IMR-90 (cell line): ENCODE measurements at regions not wholly inside any gene's neighbourhood (a gene's known extent, or its start where the extent isn't known, plus 50 kb on each side); places are given as distances from the start of the nearest gene placed in this dataset.

Experiments
- ATAC-seq: fragments of 200-7000 bp; cut with Tn5 transposase; 2 replicates; pipeline ENCODE4 v1.9.1; 2020; ENCODE audit warnings: low read depth, mild to moderate bottlenecking, moderate library complexity
- BruUV-seq: library from RNA; stranded (reverse); fragments of 400-500 nt; replicated peaks from 2 replicates; lab custom pipeline; 2021; lab: Mats Ljungman, UMichigan
- CTCF ChIA-PET: fragments of 300-600 bp; formaldehyde crosslinking; extraction: SDS; loops from one replicate; lab custom pipeline; 2021; ENCODE audit warnings: antibody characterized with exemption; lab: Yijun Ruan, JAX
- POLR2A ChIA-PET: fragments of 300-600 bp; sonication (Branson Sonifier 250); formaldehyde crosslinking; loops from one replicate; lab custom pipeline; 2022; ENCODE audit warnings: antibody characterized with exemption; ENCODE audit not compliant: unreplicated experiment; lab: Charles Lee
- DNase-seq: peaks from one replicate; pipeline ENCODE4 v3.0.0; 2013
- H2AFZ ChIP-seq: replicated peaks from 2 replicates; pipeline ENCODE3; 2013; ENCODE audit warnings: low read length, mild to moderate bottlenecking; ENCODE audit not compliant: poor library complexity
- H2AK5ac ChIP-seq: 2 replicates; pipeline ENCODE4 v1.6.1; 2013; ENCODE audit warnings: low read depth, low read length, inconsistent platforms
- H2AK9ac ChIP-seq: replicated peaks from 2 replicates; pipeline ENCODE3; 2013; ENCODE audit warnings: mild to moderate bottlenecking, low read depth, low read length, moderate library complexity; ENCODE audit not compliant: poor library complexity
- H2BK120ac ChIP-seq: 2 replicates; pipeline ENCODE4 v1.6.1; 2013; ENCODE audit warnings: low read depth, low read length, inconsistent platforms
- H2BK15ac ChIP-seq: 3 replicates; pipeline ENCODE4 v1.6.1; 2013; ENCODE audit warnings: low read depth, low read length, inconsistent platforms
- H2BK20ac ChIP-seq: 2 replicates; pipeline ENCODE4 v1.6.1; 2013; ENCODE audit warnings: low read depth, mild to moderate bottlenecking, inconsistent platforms, low read length, moderate library complexity
- H2BK5ac ChIP-seq: 2 replicates; pipeline ENCODE4 v1.6.1; 2013; ENCODE audit warnings: mild to moderate bottlenecking, low read depth, low read length, inconsistent platforms; ENCODE audit not compliant: poor library complexity, severe bottlenecking
- H3K14ac ChIP-seq: replicated peaks from 2 replicates; pipeline ENCODE4 v1.6.1; 2013; ENCODE audit warnings: low read depth, low read length, inconsistent platforms
- H3K18ac ChIP-seq: 2 replicates; pipeline ENCODE4 v1.6.1; 2013; ENCODE audit warnings: low read depth, low read length, control low read depth
- H3K23ac ChIP-seq: 2 replicates; pipeline ENCODE4 v1.6.1; 2013; ENCODE audit warnings: low read depth, low read length, inconsistent platforms
- H3K27ac ChIP-seq: 2 replicates; pipeline ENCODE4 v1.5.1; 2013; ENCODE audit warnings: mild to moderate bottlenecking, control low read depth, low read length; ENCODE audit not compliant: insufficient read depth
- H3K27me3 ChIP-seq: 2 replicates; pipeline ENCODE4 v1.6.1; 2013; ENCODE audit warnings: low read length; ENCODE audit not compliant: control insufficient read depth, insufficient read depth
- H3K36me3 ChIP-seq: 2 replicates; pipeline ENCODE4 v1.6.1; 2013; ENCODE audit warnings: low read length, mixed read lengths; ENCODE audit not compliant: control insufficient read depth, insufficient read depth
- H3K4ac ChIP-seq: 2 replicates; pipeline ENCODE4 v1.6.1; 2013; ENCODE audit warnings: low read depth, low read length, inconsistent platforms
- H3K4me1 ChIP-seq: 2 replicates; pipeline ENCODE4 v1.6.1; 2013; ENCODE audit warnings: low read length, mixed read lengths; ENCODE audit not compliant: control insufficient read depth, insufficient read depth
- H3K4me2 ChIP-seq: 2 replicates; pipeline ENCODE4 v1.6.1; 2013; ENCODE audit warnings: low read depth, mild to moderate bottlenecking, control low read depth, low read length, moderate library complexity
- H3K4me3 ChIP-seq: 2 replicates; pipeline ENCODE4 v1.5.1; 2013; ENCODE audit warnings: low read depth, mild to moderate bottlenecking, control low read depth, low read length, moderate library complexity; ENCODE audit not compliant: insufficient read depth
- H3K56ac ChIP-seq: 2 replicates; pipeline ENCODE4 v1.6.1; 2013; ENCODE audit warnings: low read length, inconsistent platforms; ENCODE audit not compliant: insufficient read depth; ENCODE audit errors: extremely low read depth
- H3K79me1 ChIP-seq, 2 experiments: 2 replicates each; pipeline ENCODE4 v1.6.1; 2013; ENCODE audit warnings: low read length in 2 of 2, inconsistent platforms in 1 of 2, low read depth in 1 of 2
- H3K9ac ChIP-seq: 2 replicates; pipeline ENCODE4 v1.6.1; 2013; ENCODE audit warnings: low read depth, low read length, control low read depth
- H3K9me1 ChIP-seq: 2 replicates; pipeline ENCODE4 v1.6.1; 2013; ENCODE audit warnings: low read length, inconsistent platforms; ENCODE audit not compliant: insufficient read depth
- H3K9me3 ChIP-seq: 2 replicates; pipeline ENCODE4 v1.6.1; 2013; ENCODE audit warnings: low read length; ENCODE audit not compliant: control insufficient read depth, insufficient read depth
- H4K20me1 ChIP-seq: 2 replicates; pipeline ENCODE4 v1.6.1; 2013; ENCODE audit warnings: low read length, inconsistent platforms; ENCODE audit not compliant: insufficient read depth
- H4K5ac ChIP-seq: 2 replicates; pipeline ENCODE4 v1.6.1; 2013; ENCODE audit warnings: mild to moderate bottlenecking, low read depth, low read length, control low read depth
- H4K8ac ChIP-seq, 2 experiments: 2 replicates each; pipeline ENCODE4 v1.6.1; 2013; ENCODE audit warnings: low read depth in 2 of 2, low read length in 2 of 2, control low read depth in 1 of 2, inconsistent platforms in 1 of 2
- H4K91ac ChIP-seq: 2 replicates; pipeline ENCODE4 v1.6.1; 2013; ENCODE audit warnings: low read depth, low read length, inconsistent platforms; ENCODE audit not compliant: insufficient read depth
- CHD1 ChIP-seq: IDR thresholded peaks from 2 replicates; pipeline ENCODE4 v1.6.1; 2012; ENCODE audit warnings: low read depth, low read length, improper control_type of control experiment
- FOS ChIP-seq: fragments of 150-350 bp; IDR thresholded peaks from 2 replicates; pipeline ENCODE4 v1.6.1; 2016; ENCODE audit warnings: low read depth, low read length
- RCOR1 ChIP-seq: IDR thresholded peaks from 2 replicates; pipeline ENCODE4 v1.6.1; 2012; ENCODE audit warnings: mild to moderate bottlenecking, low read length, improper control_type of control experiment; ENCODE audit not compliant: insufficient replicate concordance
- RFX5 ChIP-seq: IDR thresholded peaks from 2 replicates; pipeline ENCODE4 v1.8.0; 2012; ENCODE audit warnings: low read depth, mild to moderate bottlenecking, low read length, moderate library complexity
- SMC3 ChIP-seq: fragments of 150-350 bp; IDR thresholded peaks from 2 replicates; pipeline ENCODE4 v1.6.1; 2016; ENCODE audit warnings: low read depth, mild to moderate bottlenecking, antibody characterized with exemption, low read length, moderate library complexity
- WGBS, 2 experiments: methylation state at CpG; one replicate each; pipeline versions ENCODE4 v1.1.5 to v1.1.7; 2013; ENCODE audit warnings: missing lambda C conversion rate in 2 of 2; ENCODE audit not compliant: insufficient read length in 1 of 2; ENCODE audit errors: extremely low coverage in 2 of 2; 5-methylcytosine and 5-hydroxymethylcytosine counted together
- dilution Hi-C: fragments of 300-500 bp; cut with HindIII; formaldehyde crosslinking; loops from one replicate; pipeline ENCODE4 v1.14.3; 2018; ENCODE audit warnings: low sequenced_read_pairs; ENCODE audit not compliant: unreplicated experiment
- in situ Hi-C: fragments of 300-500 bp; cut with MboI; formaldehyde crosslinking; loops from 3 replicates; pipeline ENCODE4 v1.14.3; 2019; ENCODE audit warnings: low sequenced_read_pairs, inconsistent platforms, mixed read lengths
- intact Hi-C: fragments of 100-400 bp; cut with micrococcal nuclease; formaldehyde crosslinking; loops from 2 replicates; pipeline ENCODE4 v1.10.0; 2022
- TF ChIP-seq, protein P1 (sequence below): fragments of 150-350 bp; IDR thresholded peaks from 2 replicates; pipeline ENCODE4 v1.6.1; 2017; ENCODE audit warnings: mild to moderate bottlenecking, antibody characterized with exemption, low read length, low read depth
- TF ChIP-seq, protein P2 (sequence below): fragments of 150-350 bp; IDR thresholded peaks from 2 replicates; pipeline ENCODE4 v1.6.1; 2016; ENCODE audit warnings: low read depth, mild to moderate bottlenecking, low read length, moderate library complexity, borderline replicate concordance

DNA sequence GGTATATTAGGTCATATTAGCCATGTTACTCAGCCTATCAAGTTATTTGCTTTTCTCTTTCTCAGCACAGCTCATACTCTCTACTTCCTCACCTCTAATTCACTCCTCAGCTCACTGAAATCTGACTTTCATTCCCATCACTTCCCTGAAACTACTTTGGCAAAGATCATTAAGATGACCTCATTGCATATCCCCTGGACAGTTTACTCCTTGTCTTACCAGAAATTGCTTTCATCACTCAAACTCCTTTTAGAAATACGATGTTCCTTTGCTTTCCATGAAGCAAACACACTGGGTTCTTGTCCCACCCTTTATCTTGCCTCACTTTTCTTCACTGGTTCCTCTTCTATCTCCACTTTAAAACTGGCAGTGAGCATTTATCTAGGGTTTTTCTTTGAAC lies 354.4 kb downstream of the TUSC7 start:
- TF ChIP-seq FOS (no peak), RFX5 (no peak), RCOR1 (no peak), CHD1 (no peak), SMC3 (no peak)
- TF ChIP-seq, protein P1, sequence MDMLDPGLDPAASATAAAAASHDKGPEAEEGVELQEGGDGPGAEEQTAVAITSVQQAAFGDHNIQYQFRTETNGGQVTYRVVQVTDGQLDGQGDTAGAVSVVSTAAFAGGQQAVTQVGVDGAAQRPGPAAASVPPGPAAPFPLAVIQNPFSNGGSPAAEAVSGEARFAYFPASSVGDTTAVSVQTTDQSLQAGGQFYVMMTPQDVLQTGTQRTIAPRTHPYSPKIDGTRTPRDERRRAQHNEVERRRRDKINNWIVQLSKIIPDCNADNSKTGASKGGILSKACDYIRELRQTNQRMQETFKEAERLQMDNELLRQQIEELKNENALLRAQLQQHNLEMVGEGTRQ, result no peak
- TF ChIP-seq, protein P2, sequence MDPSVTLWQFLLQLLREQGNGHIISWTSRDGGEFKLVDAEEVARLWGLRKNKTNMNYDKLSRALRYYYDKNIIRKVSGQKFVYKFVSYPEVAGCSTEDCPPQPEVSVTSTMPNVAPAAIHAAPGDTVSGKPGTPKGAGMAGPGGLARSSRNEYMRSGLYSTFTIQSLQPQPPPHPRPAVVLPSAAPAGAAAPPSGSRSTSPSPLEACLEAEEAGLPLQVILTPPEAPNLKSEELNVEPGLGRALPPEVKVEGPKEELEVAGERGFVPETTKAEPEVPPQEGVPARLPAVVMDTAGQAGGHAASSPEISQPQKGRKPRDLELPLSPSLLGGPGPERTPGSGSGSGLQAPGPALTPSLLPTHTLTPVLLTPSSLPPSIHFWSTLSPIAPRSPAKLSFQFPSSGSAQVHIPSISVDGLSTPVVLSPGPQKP, result no peak
- CTCF ChIA-PET, result no interaction called here
- H3K18ac ChIP-seq, result peak overlapping the region; percentile 78; the same call in 1 of the 2 replicates
- H3K36me3 ChIP-seq, result no peaks in the 10 kb centered on the region
- H2BK5ac ChIP-seq, result no peak overlapping the region
- H3K27ac ChIP-seq, result peak overlapping the region; percentile 76; the same call in 1 of the 2 replicates
- H3K4me2 ChIP-seq, result no peak overlapping the region
- BruUV-seq, result no TSS peak
- no peak overlapping the region for H2BK15ac ChIP-seq
- peak overlapping the region; percentile 69; the same call in 1 of the 2 replicates for H4K5ac ChIP-seq
- H3K23ac ChIP-seq, result no peak overlapping the region
- peaks cover 4% of the 10 kb centered on the region; the same call in 1 of the 2 replicates for H3K4me1 ChIP-seq
- dilution Hi-C loops (no loop called here), in situ Hi-C loops (no loop called here), intact Hi-C loops (no loop called here)
- H3K9me1 ChIP-seq, result no peaks in the 10 kb centered on the region
- H3K9ac ChIP-seq, result no peak overlapping the region
- H2AFZ ChIP-seq, result no peak overlapping the region
- POLR2A ChIA-PET, result no interaction called here
- no peaks in the 10 kb centered on the region for H4K20me1 ChIP-seq
- no peak overlapping the region for H4K8ac ChIP-seq
- DNase-seq (peak; percentile 70), ATAC-seq (peak; percentile 59)
- H3K9me3 ChIP-seq, result no peaks in the 10 kb centered on the region
- no peaks in the 10 kb centered on the region for H3K27me3 ChIP-seq
- no peak overlapping the region for H3K14ac ChIP-seq
- 17% methylated on average over 1 of the region's 1 CpG; no CpG with 5 or more reads in 1 of the 2 experiments for WGBS, 2 experiments
- no peak overlapping the region for H3K4ac ChIP-seq
- H2AK5ac ChIP-seq, result no peak overlapping the region
- H3K79me1 ChIP-seq, result no peaks in the 10 kb centered on the region
- no peak overlapping the region for H2BK120ac ChIP-seq
- H2BK20ac ChIP-seq, result no peak overlapping the region
- no peak overlapping the region for H4K91ac ChIP-seq
- H3K4me3 ChIP-seq, result no peak overlapping the region
- H2AK9ac ChIP-seq, result no peak overlapping the region
- H3K56ac ChIP-seq, result no peak overlapping the region
